Uterus (tissue), 3 donors: ENCODE measurements at regions not wholly inside any gene's neighbourhood (a gene's known extent, or its start where the extent isn't known, plus 50 kb on each side); places are given as distances from the start of the nearest gene placed in this dataset.

Experiments
- DNase-seq, 2 donors: peaks; one replicate each; pipeline ENCODE4 v3.0.0-alpha.2; 2019 to 2020
- H3K27ac ChIP-seq, 2 donors: fragments of 200-600 bp; sonication (generic); 1 replicate in 1 of 2; 2 replicates in 1 of 2; pipeline ENCODE4 v1.5.1; 2016 to 2018
- H3K27me3 ChIP-seq, 2 donors: fragments of 200-600 bp; sonication (generic); one replicate each; pipeline ENCODE4 v1.5.1; 2018 to 2019; ENCODE audit warnings: control low read depth in 1 of 2
- H3K36me3 ChIP-seq, 2 donors: fragments of 200-600 bp; sonication (generic); one replicate each; pipeline ENCODE4 v1.5.1; 2019; ENCODE audit warnings: control low read depth in 1 of 2
- H3K4me1 ChIP-seq, 2 donors: fragments of 200-600 bp; sonication (generic); one replicate each; pipeline ENCODE4 v1.5.1; 2018 to 2019; ENCODE audit warnings: control low read depth in 1 of 2
- H3K4me3 ChIP-seq, 2 donors: fragments of 200-600 bp; sonication (generic); 1 replicate in 1 of 2; 2 replicates in 1 of 2; pipeline ENCODE4 v1.5.1; 2018 to 2019; ENCODE audit warnings: mild to moderate bottlenecking in 1 of 2
- H3K9me3 ChIP-seq, 2 donors: fragments of 200-600 bp; sonication (generic); one replicate each; pipeline ENCODE4 v1.5.1; 2019; ENCODE audit warnings: control low read depth in 1 of 2
- POLR2A ChIP-seq, 2 donors: fragments of 450-650 bp; IDR thresholded peaks; one replicate each; pipeline ENCODE4 v1.6.1; 2016; ENCODE audit warnings: antibody characterized with exemption in 2 of 2, mild to moderate bottlenecking in 1 of 2, moderate library complexity in 1 of 2
- intact Hi-C: fragments of 100-400 bp; cut with DNase I; formaldehyde crosslinking; loops from one replicate; pipeline ENCODE4 v1.15.1; 2023; ENCODE audit warnings: low total_unique reads
- TF ChIP-seq, protein P1 (sequence below), 4 experiments: fragments of 200-600 bp in 2 of 4; fragments of 450-650 bp in 2 of 4; sonication (generic) in 2 of 4; IDR thresholded peaks; one replicate each; pipeline ENCODE4 v1.5.1; 2016 to 2019; ENCODE audit warnings: antibody characterized with exemption in 4 of 4, mild to moderate bottlenecking in 2 of 4, moderate library complexity in 1 of 4
- donor health status: DM: yes; HTN: yes; CAD: no.

DNA sequence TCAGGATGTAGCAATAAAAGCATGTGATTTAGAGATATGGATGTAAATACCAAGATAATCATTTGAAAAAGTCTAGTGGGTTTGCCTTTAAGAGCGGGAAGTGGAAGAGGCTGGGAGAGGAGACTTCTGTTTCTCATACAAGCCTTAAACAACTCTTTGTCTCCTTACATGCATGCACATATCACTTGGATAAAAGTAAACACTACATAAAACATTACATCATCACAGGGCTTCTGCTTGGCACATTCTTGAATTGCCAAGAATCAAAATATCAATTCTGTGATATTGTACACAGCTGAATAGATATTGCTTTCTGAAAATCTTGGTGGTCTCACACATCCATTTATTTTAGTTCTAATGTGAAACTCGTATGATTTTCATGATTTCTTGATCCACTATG, 57.6 kb downstream of the FOXD1 start:
- H3K4me1 ChIP-seq: no peaks in the 10 kb centered on the region
- H3K9me3 ChIP-seq: no peaks in the 10 kb centered on the region
- DNase-seq: no peak
- no peaks in the 10 kb centered on the region for H3K36me3 ChIP-seq
- no peak overlapping the region for H3K27ac ChIP-seq
- H3K4me3 ChIP-seq: no peak overlapping the region
- no peak for TF ChIP-seq POLR2A (IDR thresholded peaks at IDR 0.05)
- TF ChIP-seq, protein P1, sequence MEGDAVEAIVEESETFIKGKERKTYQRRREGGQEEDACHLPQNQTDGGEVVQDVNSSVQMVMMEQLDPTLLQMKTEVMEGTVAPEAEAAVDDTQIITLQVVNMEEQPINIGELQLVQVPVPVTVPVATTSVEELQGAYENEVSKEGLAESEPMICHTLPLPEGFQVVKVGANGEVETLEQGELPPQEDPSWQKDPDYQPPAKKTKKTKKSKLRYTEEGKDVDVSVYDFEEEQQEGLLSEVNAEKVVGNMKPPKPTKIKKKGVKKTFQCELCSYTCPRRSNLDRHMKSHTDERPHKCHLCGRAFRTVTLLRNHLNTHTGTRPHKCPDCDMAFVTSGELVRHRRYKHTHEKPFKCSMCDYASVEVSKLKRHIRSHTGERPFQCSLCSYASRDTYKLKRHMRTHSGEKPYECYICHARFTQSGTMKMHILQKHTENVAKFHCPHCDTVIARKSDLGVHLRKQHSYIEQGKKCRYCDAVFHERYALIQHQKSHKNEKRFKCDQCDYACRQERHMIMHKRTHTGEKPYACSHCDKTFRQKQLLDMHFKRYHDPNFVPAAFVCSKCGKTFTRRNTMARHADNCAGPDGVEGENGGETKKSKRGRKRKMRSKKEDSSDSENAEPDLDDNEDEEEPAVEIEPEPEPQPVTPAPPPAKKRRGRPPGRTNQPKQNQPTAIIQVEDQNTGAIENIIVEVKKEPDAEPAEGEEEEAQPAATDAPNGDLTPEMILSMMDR (IDR thresholded peaks at IDR 0.05): no peak
- H3K27me3 ChIP-seq: no peaks in the 10 kb centered on the region
- intact Hi-C loops: no loop called here

DNA sequence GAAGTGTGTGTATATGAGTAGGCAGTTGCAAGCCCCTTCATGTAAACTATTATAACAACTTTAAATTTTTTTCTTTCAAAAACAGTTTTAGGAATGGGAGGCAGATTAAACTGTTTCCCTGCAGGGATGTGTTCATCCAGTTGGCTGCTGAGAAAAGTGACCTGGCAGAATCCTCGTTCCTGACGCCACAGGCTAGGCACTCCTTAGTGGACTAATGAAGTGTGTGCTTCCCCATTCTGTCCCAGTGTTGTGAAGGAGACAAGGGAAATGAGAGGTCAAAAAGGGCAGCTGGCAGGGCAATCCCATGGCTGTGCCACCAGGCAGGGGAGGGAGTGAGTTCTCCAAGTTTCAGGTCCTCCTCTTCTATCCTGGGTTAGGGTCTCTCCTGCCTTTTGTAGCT, 59.8 kb downstream of the FOXD1 start:
- no peaks in the 10 kb centered on the region for H3K27me3 ChIP-seq
- H3K4me1 ChIP-seq: no peaks in the 10 kb centered on the region

DNA sequence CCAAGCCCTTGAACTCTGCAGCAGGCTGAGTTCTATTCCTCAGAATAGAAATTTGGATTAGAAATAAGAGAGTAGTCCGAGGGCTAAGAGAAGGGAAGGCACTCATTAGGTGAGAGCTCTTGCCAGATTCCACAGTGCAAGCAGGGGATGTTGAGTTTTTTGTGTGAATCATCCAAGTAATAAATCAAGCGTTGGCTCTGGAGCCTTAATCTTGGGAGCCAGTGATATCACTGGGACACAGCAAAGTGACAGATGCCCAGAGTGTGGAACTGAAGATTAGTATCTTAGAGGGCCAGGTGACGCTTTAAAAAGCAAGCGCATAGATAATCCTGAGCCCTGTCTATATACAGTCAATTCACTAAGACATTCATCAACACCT, 60.3 kb downstream of the FOXD1 start:
- Histone ChIP-seq H3K4me1 (no peaks in the 10 kb centered on the region), H3K27me3 (peaks cover 0 to under 1% of the 10 kb centered on the region in 2 donors), H3K4me3 (no peak overlapping the region), H3K27ac (no peak overlapping the region), H3K36me3 (no peaks in the 10 kb centered on the region), H3K9me3 (peaks cover 0 to 5% of the 10 kb centered on the region in 2 donors)
- TF ChIP-seq POLR2A (IDR thresholded peaks at IDR 0.05): no peak
- TF ChIP-seq, protein P1 (IDR thresholded peaks at IDR 0.05): no peak
- intact Hi-C loops: no loop called here
- no peak for DNase-seq

More for the DNA sequence above, 59.8 kb downstream of the FOXD1 start:
- Histone ChIP-seq H3K9me3 (peaks cover 0 to 4% of the 10 kb centered on the region in 2 donors), H3K4me3 (no peak overlapping the region), H3K27ac (no peak overlapping the region), H3K36me3 (no peaks in the 10 kb centered on the region)
- intact Hi-C loops: no loop called here
- TF ChIP-seq, protein P1 (IDR thresholded peaks at IDR 0.05): no peak
- no peak for TF ChIP-seq POLR2A (IDR thresholded peaks at IDR 0.05)
- DNase-seq: no peak

DNA sequence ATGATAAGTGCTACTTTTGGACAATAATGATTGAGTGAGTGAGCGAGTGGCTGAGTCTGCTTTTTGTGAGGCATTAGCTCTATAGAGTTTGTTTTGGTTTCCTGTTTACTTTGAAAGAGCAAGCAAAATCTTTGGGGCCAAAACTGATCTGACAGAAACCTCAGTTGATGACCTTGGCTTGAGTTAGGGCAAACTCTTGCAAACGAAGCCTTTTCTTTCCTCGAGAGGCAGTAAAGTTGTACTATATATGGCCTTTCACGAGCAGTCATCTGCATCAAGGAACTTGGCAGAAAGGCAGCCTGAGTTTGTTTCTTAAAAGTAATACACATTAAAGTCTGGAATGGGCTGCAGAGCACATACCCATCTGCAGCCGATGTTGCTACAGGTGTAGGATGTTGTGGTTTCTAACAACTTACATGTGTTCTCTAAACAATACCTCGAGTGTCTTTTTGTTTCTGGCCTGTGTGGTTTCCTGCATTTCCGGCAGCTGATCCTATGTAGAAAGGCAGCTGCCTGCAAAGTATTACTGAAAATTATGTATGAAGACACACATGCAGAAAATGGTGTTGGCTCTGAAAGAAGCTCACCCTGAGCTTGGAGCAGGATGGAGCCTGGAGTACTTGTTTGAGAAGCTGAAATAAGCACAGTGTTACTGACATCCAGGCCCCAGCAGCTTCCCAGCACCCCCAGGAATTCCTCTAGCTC, 60.8 kb downstream of the FOXD1 start:
- TF ChIP-seq POLR2A (IDR thresholded peaks at IDR 0.05): no peak
- DNase-seq: no peak
- no peak overlapping the region for H3K27ac ChIP-seq
- no peaks in the 10 kb centered on the region for H3K36me3 ChIP-seq
- H3K9me3 ChIP-seq: peaks cover 0 to 5% of the 10 kb centered on the region in 2 donors
- H3K27me3 ChIP-seq: peaks cover 0 to 6% of the 10 kb centered on the region in 2 donors
- H3K4me1 ChIP-seq: no peaks in the 10 kb centered on the region
- H3K4me3 ChIP-seq: no peak overlapping the region
- intact Hi-C loops: no loop called here

DNA sequence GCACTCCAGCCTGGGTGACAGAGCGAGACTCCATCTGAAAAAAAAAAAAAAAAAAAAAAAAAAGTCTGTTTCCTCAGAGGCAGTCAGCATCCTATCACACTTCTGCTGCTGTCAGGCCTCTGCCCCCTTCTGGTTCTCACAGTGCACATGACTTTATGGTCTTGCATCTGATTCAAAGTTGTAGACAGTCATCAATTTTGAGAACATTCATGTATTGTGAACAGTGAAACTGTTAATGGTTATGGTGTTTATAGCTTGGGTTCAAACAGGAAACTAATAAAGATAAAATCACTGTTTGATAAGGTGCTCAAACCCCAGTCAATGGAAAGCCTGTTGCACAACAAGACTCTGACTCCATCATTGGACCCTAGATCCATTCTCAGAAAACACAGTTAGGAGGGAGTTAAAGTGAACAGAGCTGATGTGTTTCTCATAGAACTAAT, 61.4 kb downstream of the FOXD1 start:
- DNase-seq: no peak
- no peaks in the 10 kb centered on the region for H3K36me3 ChIP-seq
- H3K4me1 ChIP-seq: peaks cover 0 to 1% of the 10 kb centered on the region in 2 donors
- H3K27me3 ChIP-seq: peaks cover under 1 to 12% of the 10 kb centered on the region in 2 donors
- no peak for TF ChIP-seq POLR2A (IDR thresholded peaks at IDR 0.05)
- TF ChIP-seq, protein P1 (IDR thresholded peaks at IDR 0.05): no peak
- H3K27ac ChIP-seq: no peak overlapping the region
- intact Hi-C loops: no loop called here
- no peak overlapping the region for H3K4me3 ChIP-seq
- H3K9me3 ChIP-seq: peaks cover 0 to 5% of the 10 kb centered on the region in 2 donors
